HG02678 (cell line): ENCODE measurements at regions not wholly inside any gene's neighbourhood (a gene's known extent, or its start where the extent isn't known, plus 50 kb on each side); places are given as distances from the start of the nearest gene placed in this dataset.
"Not testable (repeated sequence)": the region's sequence is repeated elsewhere in the genome, so short reads cannot be mapped to it uniquely, and the experiment has no call there.

Source experiments
- ATAC-seq: cut with Tn5 transposase; IDR thresholded peaks from one replicate; pipeline ENCODE4 v1.9.1; 2021; ENCODE audit warnings: mild to moderate bottlenecking, moderate library complexity; ENCODE audit not compliant: unreplicated experiment

GRCh38 chr3:110900576-110900975 is 171.0 kb upstream of the NECTIN3 start:
- no peak for ATAC-seq

- no peak for ATAC-seq
These were observed 170.1 kb upstream of the NECTIN3 start for GRCh38 chr3:110901536-110901935.

- ATAC-seq = no peak
These were observed 169.0 kb upstream of the NECTIN3 start for GRCh38 chr3:110902453-110903085.

GRCh38 chr3:110903771-110904519 is 167.7 kb upstream of the NECTIN3 start:
- ATAC-seq = no peak

- no peak for ATAC-seq
These were observed 167.1 kb upstream of the NECTIN3 start for GRCh38 chr3:110904520-110904890.

- no peak for ATAC-seq
These were observed 166.5 kb upstream of the NECTIN3 start for GRCh38 chr3:110905121-110905520.

- ATAC-seq = no peak
These were observed 161.8 kb upstream of the NECTIN3 start for GRCh38 chr3:110909839-110910238.

- no peak for ATAC-seq
These were observed 161.2 kb upstream of the NECTIN3 start for GRCh38 chr3:110910346-110910955.

- no peak for ATAC-seq
These were observed 152.7 kb upstream of the NECTIN3 start for GRCh38 chr3:110918963-110919362.

- no peak for ATAC-seq
These were observed 145.8 kb upstream of the NECTIN3 start for GRCh38 chr3:110925798-110926197.

GRCh38 chr3:110928016-110928662 is 143.5 kb upstream of the NECTIN3 start:
- no peak for ATAC-seq

GRCh38 chr3:110929816-110930215 is 141.8 kb upstream of the NECTIN3 start:
- ATAC-seq = no peak

GRCh38 chr3:110932567-110932966 is 139.0 kb upstream of the NECTIN3 start:
- no peak for ATAC-seq

GRCh38 chr3:110933821-110934426 is 137.7 kb upstream of the NECTIN3 start:
- no peak for ATAC-seq

- no peak for ATAC-seq
These were observed 133.0 kb upstream of the NECTIN3 start for GRCh38 chr3:110938629-110939028.

GRCh38 chr3:110940055-110940454 is 131.6 kb upstream of the NECTIN3 start:
- no peak for ATAC-seq

- ATAC-seq = no peak
These were observed 126.8 kb upstream of the NECTIN3 start for GRCh38 chr3:110944782-110945181.

GRCh38 chr3:110946810-110947209 is 124.8 kb upstream of the NECTIN3 start:
- no peak for ATAC-seq

GRCh38 chr3:110949194-110949593 is 122.4 kb upstream of the NECTIN3 start:
- not testable (repeated sequence) for ATAC-seq

- no peak for ATAC-seq
These were observed 116.2 kb upstream of the NECTIN3 start for GRCh38 chr3:110955301-110955880.

- no peak for ATAC-seq
These were observed 115.5 kb upstream of the NECTIN3 start for GRCh38 chr3:110956081-110956480.
